IPS-NIHi7 (cell line): ENCODE measurements at regions not wholly inside any gene's neighbourhood (a gene's known extent, or its start where the extent isn't known, plus 50 kb on each side); places are given as distances from the start of the nearest gene placed in this dataset.
A peak's percentile ranks its signal among the peaks of the same experiment; 100 is the strongest.

ENCODE experiments used
- DNase-seq: peaks from one replicate; pipeline ENCODE4 v3.0.0; 2012; ENCODE audit warnings: mixed read lengths; ENCODE audit errors: extremely low spot score

GRCh38 chr4:178784491-178784890 is 1342.3 kb upstream of the AGA start:
- DNase-seq: no peak

DNA sequence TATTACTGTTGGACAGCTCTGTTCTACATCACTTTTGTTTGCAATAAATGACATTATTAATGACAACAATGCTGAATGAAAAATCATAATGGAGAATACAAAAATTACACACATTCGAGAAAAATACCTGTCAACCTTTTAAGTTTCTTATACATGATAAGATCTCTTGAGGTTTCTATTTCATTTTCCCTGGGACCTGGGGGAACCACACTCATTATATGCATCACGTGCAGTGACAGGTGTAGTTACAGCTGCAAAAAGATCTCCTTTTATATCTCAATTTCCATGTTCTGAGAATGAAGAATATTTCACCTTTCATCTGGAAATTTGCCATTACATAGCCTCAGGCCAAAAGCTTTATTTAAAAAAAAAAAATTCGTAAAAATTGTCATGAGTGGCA is 1347.0 kb upstream of the AGA start:
- no peak for DNase-seq

GRCh38 chr4:178799204-178799603 is 1357.0 kb upstream of the AGA start:
- DNase-seq: no peak

GRCh38 chr4:178808106-178808505 is 1365.9 kb upstream of the AGA start:
- DNase-seq: no peak

DNA sequence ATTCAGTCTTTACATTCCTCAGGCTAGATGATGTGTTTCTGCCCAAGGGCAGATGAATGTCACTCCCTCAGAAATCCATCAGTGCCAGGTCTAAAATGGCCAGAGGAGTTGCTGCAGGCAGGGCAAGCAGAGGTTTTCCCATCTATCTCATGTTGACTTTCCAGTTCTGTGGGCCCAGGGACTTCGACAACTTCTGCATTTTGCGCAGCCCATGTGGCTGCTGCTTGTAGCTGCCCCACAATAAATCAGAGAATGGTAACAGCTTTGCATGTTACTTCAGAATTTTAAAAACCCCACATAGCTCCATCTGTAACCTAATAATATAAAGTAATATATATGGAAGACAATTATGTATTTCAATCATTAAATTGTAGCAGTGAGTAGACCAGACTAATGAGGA is 1367.7 kb upstream of the AGA start:
- no peak for DNase-seq

GRCh38 chr4:178811356-178811755 is 1369.1 kb upstream of the AGA start:
- DNase-seq: no peak

DNA sequence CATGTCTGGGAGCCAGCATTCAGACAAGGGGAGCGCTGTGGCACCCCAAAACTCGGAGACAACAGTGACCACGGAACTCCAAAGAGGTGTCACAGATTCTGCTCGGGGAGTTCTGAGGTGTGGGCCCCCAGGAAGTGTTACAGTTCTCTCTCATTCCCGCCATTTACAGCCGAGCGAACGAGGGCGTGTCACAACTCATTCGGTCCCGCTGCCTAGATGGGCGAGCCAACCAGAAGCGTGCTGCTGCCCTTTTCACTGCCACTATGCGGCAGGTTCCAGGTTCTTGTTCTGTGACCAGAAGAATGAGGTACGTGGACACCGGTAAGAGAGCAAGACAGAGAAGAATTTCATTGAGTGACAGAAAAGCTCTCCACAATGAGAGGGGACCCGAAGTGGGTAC is 1370.6 kb upstream of the AGA start:
- no peak for DNase-seq

- no peak for DNase-seq
These were observed 1372.7 kb upstream of the AGA start for GRCh38 chr4:178814908-178815307.

GRCh38 chr4:178823673-178824295 is 1381.5 kb upstream of the AGA start:
- no peak for DNase-seq

- DNase-seq: no peak
These were observed 1394.6 kb upstream of the AGA start for GRCh38 chr4:178836865-178837264.

DNA sequence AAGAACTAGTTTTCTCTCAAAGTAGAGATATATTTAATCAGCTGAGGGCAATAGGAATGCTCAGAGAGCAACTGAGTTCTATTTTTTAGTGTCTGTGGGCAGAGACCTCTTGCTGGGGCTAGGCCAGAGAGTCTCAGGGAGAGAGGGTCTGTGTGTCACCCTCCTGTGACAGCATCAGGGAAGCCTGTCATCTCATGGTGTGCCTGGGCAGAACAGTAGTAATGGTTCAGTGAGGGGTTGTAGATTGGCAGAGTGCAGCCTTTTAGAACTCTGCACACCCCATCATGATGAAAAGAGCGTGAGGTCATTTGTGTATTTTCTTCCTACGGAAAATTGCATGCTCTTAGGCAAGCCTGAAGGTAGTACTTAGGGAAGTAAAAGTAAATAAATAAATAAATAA is 1396.5 kb upstream of the AGA start:
- no peak for DNase-seq

- DNase-seq: no peak
These were observed 1414.0 kb upstream of the AGA start for GRCh38 chr4:178856139-178856800.

GRCh38 chr4:178871476-178871875 is 1429.2 kb upstream of the AGA start:
- no peak for DNase-seq

DNA sequence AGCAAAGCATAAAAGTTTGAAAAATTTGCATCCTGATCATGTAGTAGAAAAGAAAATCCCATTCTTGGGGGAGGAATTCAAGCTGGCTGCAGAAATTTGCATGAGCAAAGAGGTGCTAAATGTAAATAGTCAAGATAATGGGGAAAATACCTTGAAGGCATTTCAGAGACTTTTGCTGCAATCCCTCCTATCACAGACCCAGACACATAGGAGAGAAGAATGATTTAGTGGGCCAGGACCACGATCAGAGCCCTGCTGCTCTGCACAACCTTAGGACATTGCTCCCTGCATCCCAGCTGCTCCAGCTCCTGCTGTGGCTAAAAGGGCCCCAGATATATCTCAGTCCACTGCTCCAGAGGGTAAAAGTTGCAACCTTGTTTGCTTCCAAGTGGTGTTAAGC is 1439.7 kb upstream of the AGA start:
- no peak for DNase-seq

- DNase-seq: no peak
These were observed 1451.9 kb upstream of the AGA start for GRCh38 chr4:178894126-178894525.

DNA sequence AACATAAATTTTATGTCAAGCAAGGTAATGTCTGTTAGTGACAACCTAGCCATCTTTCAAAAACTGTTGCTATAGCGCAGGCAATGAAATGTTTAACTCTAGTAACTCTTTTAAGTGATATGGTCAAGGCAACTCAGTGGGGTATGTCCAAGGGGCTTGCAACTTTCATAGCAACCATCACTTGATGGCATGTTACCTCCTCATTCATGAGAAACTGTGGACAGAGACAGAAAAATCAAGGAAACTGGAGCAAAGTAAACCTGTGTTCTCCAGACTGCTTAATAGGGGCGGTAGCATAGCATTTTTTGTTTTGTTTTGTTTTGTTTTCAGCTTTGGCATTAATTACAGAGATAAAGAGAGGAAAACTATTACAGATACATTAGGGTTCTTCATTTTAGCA is 1456.8 kb upstream of the AGA start:
- no peak for DNase-seq

GRCh38 chr4:178917756-178918155 is 1475.5 kb upstream of the AGA start:
- DNase-seq: peak; percentile 28

GRCh38 chr4:178937130-178937529 is 1494.9 kb upstream of the AGA start:
- DNase-seq: no peak

DNA sequence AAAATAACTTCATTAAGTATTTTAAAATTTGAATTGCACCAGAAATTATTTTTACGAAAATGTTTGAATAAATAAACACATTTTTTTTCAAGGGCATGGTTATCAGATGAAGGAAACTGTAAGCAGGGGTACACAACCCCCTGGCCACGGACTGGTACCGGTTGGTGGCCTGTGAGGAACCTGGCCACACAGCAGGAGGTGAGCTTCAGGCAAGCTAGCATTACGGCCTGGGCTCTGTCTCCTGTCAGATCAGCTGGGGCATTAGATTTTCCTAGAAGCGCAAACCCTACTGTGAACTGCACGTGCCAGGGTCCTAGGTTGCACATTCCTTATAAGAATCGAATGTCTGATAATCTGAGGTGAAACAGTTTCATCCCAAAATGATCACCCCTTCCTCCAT is 1499.7 kb upstream of the AGA start:
- DNase-seq: no peak

DNA sequence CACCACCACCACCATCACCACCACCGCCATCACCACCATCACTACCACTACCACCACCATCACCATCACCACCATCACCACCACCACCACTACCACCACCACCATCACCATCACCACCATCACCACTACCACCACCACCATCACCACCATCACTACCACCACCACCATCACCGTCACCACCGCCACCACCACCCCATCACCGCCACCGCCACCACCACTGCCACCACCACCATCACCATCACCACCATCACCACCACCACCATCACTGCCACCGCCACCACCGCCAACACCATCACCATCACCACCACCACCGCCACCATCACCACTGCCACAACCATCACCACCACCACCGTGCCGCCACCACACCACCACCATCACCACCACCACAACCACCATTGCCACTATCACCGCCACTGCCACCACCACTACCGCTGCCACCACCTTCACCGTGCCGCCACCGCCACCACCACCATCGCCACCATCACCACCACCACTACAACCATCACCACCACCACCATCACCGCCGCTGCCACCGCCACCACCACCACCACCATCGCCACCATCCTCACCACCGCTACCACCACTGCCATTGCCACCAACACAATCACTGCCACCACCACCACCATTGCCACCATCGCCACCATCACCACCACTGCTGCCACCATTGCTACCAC is 1511.3 kb upstream of the AGA start:
- no peak for DNase-seq

DNA sequence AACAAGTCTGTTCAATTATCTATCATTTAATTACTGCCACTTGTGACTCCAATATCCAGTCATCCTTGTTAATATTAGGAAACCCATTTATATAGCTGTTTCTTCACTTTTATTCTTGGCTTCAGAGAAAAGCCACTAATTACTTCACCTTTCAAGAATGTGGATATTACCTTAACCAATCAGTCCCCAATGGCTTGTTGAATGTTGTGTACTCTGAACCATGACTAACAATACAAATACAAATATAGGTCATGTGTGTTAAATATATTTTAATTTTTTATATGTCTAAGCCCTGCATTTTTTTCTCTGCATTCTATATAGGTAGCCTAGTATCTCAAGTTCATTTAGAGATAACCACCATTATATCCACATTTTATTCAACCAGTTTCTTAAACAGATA is 1513.4 kb upstream of the AGA start:
- DNase-seq: no peak

DNA sequence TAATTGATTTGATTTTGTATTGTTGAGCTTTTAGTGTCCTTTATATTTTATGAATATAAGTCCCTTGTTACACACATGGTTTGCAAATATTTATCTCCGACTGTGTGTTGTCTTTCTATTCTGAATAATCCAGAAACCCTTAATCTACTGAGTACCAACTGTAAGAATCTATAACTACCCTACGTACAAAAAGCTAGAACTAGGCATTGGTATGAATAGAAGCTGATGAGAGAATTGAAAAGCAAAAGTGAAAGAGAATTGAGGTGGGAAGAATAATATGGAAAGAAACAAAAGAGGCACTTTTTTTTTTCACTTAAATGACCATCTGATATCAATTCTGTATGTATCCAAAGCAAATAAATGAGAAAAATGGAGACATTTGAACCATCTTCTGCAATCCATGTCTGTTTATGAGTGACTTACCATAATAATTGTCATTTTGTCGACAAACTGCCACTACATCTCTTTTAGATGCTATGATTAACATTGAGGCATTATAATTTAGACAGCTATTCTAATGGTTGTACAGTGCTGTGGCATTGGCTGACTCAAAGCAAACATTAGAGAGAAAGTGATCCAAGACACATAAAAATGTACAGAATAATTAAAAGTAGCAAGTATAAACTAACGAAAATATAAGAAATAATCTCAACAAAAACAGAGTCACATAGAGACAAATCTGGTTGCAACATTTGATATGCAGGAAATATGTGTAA is 1516.6 kb upstream of the AGA start:
- DNase-seq: no peak
